Liver (tissue), 3 donors: ENCODE measurements at regions not wholly inside any gene's neighbourhood (a gene's known extent, or its start where the extent isn't known, plus 50 kb on each side); places are given as distances from the start of the nearest gene placed in this dataset.
"Not testable (repeated sequence)": the region's sequence is repeated elsewhere in the genome, so short reads cannot be mapped to it uniquely, and the experiment has no call there.

Experiments
- FOXA2 ChIP-seq: IDR thresholded peaks from 2 replicates; pipeline ENCODE4 v1.6.1; 2016; ENCODE audit warnings: antibody characterized with exemption
- GABPA ChIP-seq, 2 donors: IDR thresholded peaks in 1 of 2; conservative IDR thresholded peaks in 1 of 2; 2 replicates each; pipeline ENCODE4 v1.6.1; 2016; ENCODE audit warnings: antibody characterized with exemption in 2 of 2, mild to moderate bottlenecking in 1 of 2, moderate library complexity in 1 of 2
- HNF4G ChIP-seq: IDR thresholded peaks from 2 replicates; pipeline ENCODE4 v1.6.1; 2016; ENCODE audit warnings: antibody characterized with exemption
- JUND ChIP-seq, 2 donors: IDR thresholded peaks; 2 replicates each; pipeline ENCODE4 v1.6.1; 2016; ENCODE audit warnings: antibody characterized with exemption in 2 of 2
- RAD21 ChIP-seq, 2 donors: IDR thresholded peaks; 2 replicates each; pipeline ENCODE4 v1.6.1; 2016; ENCODE audit warnings: antibody characterized with exemption in 2 of 2, mild to moderate bottlenecking in 2 of 2
- SP1 ChIP-seq: IDR thresholded peaks from 2 replicates; pipeline ENCODE4 v1.6.1; 2018; ENCODE audit warnings: antibody characterized with exemption, mild to moderate bottlenecking
- TAF1 ChIP-seq: conservative IDR thresholded peaks from 2 replicates; pipeline ENCODE4 v1.6.1; 2016; ENCODE audit warnings: antibody characterized with exemption, mild to moderate bottlenecking
- YY1 ChIP-seq: IDR thresholded peaks from 2 replicates; pipeline ENCODE4 v1.6.1; 2016; ENCODE audit warnings: antibody characterized with exemption, mild to moderate bottlenecking
- TF ChIP-seq, protein P1 (sequence below): IDR thresholded peaks from 2 replicates; pipeline ENCODE4 v1.6.1; 2016; ENCODE audit warnings: antibody characterized with exemption
- TF ChIP-seq, protein P2 (sequence below): fragments of 150-350 bp; IDR thresholded peaks from 2 replicates; pipeline ENCODE4 v1.5.1; 2017; ENCODE audit warnings: improper control_type of control experiment, low read depth, low read length; ENCODE audit not compliant: missing input control
- TF ChIP-seq, protein P3 (sequence below): IDR thresholded peaks from 2 replicates; pipeline ENCODE4 v1.6.1; 2016; ENCODE audit warnings: antibody characterized with exemption, mild to moderate bottlenecking
- TF ChIP-seq, protein P4 (sequence below): IDR thresholded peaks from 2 replicates; pipeline ENCODE4 v1.6.1; 2016; ENCODE audit warnings: antibody characterized with exemption
- donor health status: healthy.
- donor health status: healthy.

DNA sequence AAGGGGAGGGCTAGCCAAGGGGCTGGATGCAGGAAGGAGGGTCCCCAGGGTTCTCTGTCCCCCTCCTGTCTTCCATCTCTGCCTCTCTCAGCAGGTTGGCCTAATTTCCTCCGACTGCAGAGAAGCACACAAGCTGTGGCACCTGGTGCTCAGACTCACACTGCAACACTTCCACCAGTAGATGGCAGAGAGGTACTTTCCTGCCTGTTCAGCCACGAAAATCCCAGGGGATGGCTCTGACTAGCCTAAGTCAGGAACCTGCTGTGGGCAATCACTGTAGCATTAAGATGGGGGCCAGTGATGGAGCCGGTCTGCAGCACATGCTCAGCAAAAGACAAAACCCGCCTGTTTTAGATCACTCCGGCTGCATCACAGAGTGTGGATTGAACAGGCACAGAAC, 2721.7 kb upstream of the TPTE start:
- TF ChIP-seq, protein P1, sequence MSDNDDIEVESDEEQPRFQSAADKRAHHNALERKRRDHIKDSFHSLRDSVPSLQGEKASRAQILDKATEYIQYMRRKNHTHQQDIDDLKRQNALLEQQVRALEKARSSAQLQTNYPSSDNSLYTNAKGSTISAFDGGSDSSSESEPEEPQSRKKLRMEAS = not testable (repeated sequence)
- TF ChIP-seq, protein P2, sequence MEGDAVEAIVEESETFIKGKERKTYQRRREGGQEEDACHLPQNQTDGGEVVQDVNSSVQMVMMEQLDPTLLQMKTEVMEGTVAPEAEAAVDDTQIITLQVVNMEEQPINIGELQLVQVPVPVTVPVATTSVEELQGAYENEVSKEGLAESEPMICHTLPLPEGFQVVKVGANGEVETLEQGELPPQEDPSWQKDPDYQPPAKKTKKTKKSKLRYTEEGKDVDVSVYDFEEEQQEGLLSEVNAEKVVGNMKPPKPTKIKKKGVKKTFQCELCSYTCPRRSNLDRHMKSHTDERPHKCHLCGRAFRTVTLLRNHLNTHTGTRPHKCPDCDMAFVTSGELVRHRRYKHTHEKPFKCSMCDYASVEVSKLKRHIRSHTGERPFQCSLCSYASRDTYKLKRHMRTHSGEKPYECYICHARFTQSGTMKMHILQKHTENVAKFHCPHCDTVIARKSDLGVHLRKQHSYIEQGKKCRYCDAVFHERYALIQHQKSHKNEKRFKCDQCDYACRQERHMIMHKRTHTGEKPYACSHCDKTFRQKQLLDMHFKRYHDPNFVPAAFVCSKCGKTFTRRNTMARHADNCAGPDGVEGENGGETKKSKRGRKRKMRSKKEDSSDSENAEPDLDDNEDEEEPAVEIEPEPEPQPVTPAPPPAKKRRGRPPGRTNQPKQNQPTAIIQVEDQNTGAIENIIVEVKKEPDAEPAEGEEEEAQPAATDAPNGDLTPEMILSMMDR = not testable (repeated sequence)
- not testable (repeated sequence) for TF ChIP-seq TAF1; YY1; FOXA2; HNF4G; JUND (IDR thresholded peaks at IDR 0.05); RAD21 (IDR thresholded peaks at IDR 0.05); SP1; GABPA (IDR thresholded peaks at IDR 0.05 in 1 of 2, conservative IDR thresholded peaks at IDR 0.05 in 1 of 2)
- TF ChIP-seq, protein P3, sequence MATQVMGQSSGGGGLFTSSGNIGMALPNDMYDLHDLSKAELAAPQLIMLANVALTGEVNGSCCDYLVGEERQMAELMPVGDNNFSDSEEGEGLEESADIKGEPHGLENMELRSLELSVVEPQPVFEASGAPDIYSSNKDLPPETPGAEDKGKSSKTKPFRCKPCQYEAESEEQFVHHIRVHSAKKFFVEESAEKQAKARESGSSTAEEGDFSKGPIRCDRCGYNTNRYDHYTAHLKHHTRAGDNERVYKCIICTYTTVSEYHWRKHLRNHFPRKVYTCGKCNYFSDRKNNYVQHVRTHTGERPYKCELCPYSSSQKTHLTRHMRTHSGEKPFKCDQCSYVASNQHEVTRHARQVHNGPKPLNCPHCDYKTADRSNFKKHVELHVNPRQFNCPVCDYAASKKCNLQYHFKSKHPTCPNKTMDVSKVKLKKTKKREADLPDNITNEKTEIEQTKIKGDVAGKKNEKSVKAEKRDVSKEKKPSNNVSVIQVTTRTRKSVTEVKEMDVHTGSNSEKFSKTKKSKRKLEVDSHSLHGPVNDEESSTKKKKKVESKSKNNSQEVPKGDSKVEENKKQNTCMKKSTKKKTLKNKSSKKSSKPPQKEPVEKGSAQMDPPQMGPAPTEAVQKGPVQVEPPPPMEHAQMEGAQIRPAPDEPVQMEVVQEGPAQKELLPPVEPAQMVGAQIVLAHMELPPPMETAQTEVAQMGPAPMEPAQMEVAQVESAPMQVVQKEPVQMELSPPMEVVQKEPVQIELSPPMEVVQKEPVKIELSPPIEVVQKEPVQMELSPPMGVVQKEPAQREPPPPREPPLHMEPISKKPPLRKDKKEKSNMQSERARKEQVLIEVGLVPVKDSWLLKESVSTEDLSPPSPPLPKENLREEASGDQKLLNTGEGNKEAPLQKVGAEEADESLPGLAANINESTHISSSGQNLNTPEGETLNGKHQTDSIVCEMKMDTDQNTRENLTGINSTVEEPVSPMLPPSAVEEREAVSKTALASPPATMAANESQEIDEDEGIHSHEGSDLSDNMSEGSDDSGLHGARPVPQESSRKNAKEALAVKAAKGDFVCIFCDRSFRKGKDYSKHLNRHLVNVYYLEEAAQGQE = not testable (repeated sequence)
- TF ChIP-seq, protein P4, sequence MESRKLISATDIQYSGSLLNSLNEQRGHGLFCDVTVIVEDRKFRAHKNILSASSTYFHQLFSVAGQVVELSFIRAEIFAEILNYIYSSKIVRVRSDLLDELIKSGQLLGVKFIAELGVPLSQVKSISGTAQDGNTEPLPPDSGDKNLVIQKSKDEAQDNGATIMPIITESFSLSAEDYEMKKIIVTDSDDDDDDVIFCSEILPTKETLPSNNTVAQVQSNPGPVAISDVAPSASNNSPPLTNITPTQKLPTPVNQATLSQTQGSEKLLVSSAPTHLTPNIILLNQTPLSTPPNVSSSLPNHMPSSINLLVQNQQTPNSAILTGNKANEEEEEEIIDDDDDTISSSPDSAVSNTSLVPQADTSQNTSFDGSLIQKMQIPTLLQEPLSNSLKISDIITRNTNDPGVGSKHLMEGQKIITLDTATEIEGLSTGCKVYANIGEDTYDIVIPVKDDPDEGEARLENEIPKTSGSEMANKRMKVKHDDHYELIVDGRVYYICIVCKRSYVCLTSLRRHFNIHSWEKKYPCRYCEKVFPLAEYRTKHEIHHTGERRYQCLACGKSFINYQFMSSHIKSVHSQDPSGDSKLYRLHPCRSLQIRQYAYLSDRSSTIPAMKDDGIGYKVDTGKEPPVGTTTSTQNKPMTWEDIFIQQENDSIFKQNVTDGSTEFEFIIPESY = not testable (repeated sequence)
